ENCODE measurements at regions not wholly inside any gene's neighbourhood (a gene's known extent, or its start where the extent isn't known, plus 50 kb on each side); places are given as distances from the start of the nearest gene placed in this dataset.

GRCh38 chr2:219759801-219760200 lies 132.4 kb downstream of the SLC4A3 start:
- Histone ChIP-seq H3K4me1 (replicated peaks in 1 of 2; ENCODE audit: control insufficient read depth in 2 of 2, insufficient read depth in 2 of 2, low read length in 2 of 2) (no peaks in the 10 kb centered on the region), H3K9ac (ENCODE audit: insufficient read depth in 1 of 2, low read depth in 2 of 2, low read length in 2 of 2) (no peak overlapping the region), H4K20me1 (replicated peaks; ENCODE audit: control insufficient read depth, insufficient read depth, low read length) (no peaks in the 10 kb centered on the region), H3K27ac (ENCODE audit: extremely low read depth, low read depth, low read length) (no peak overlapping the region), H3K4me2 (ENCODE audit: insufficient read depth, low read length) (no peak overlapping the region), H3K27me3 (ENCODE audit: control insufficient read depth in 2 of 2, insufficient read depth in 2 of 2, low read length in 2 of 2) (no peaks in the 10 kb centered on the region), H3K4me3 (no peak overlapping the region), H3K36me3 (ENCODE audit: control insufficient read depth, insufficient read depth, low read length) (no peaks in the 10 kb centered on the region), H3K9me3 (replicated peaks; ENCODE audit: control insufficient read depth, insufficient read depth, low read depth, low read length) (no peaks in the 10 kb centered on the region), H2AFZ (ENCODE audit: low read depth, low read length) (no peak overlapping the region), H3K9me1 (ENCODE audit: control insufficient read depth, insufficient read depth, low read length) (no peaks in the 10 kb centered on the region), H3K79me2 (ENCODE audit: control insufficient read depth, insufficient read depth, low read length) (no peaks in the 10 kb centered on the region)
- ChIA-PET POLR2A (no interaction called here), CTCF (ENCODE audit: low intra/inter-chr PET ratio) (no interaction called here)
- no peak for ATAC-seq
- in situ Hi-C loops (cut with MboI), result no loop called here
- no TSS peak for BruUV-seq (replicated peaks)
- DNase-seq (ENCODE audit: extremely low read depth in 1 of 4, low spot score in 3 of 4), result no peak
- WGBS (ENCODE audit: insufficient coverage, low coverage, missing lambda C conversion rate), result 4% methylated on average over 3 of the region's 3 CpGs
- intact Hi-C loops (cut with micrococcal nuclease), result no loop called here
- TF ChIP-seq, protein P1, sequence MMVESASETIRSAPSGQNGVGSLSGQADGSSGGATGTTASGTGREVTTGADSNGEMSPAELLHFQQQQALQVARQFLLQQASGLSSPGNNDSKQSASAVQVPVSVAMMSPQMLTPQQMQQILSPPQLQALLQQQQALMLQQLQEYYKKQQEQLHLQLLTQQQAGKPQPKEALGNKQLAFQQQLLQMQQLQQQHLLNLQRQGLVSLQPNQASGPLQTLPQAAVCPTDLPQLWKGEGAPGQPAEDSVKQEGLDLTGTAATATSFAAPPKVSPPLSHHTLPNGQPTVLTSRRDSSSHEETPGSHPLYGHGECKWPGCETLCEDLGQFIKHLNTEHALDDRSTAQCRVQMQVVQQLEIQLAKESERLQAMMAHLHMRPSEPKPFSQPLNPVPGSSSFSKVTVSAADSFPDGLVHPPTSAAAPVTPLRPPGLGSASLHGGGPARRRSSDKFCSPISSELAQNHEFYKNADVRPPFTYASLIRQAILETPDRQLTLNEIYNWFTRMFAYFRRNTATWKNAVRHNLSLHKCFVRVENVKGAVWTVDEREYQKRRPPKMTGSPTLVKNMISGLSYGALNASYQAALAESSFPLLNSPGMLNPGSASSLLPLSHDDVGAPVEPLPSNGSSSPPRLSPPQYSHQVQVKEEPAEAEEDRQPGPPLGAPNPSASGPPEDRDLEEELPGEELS (CRISPR knock-in tag; IDR thresholded peaks at IDR 0.05; ENCODE audit: borderline replicate concordance), result no peak
- TF ChIP-seq BRCA1 (IDR thresholded peaks at IDR 0.05) (no peak), BRCA1 (CRISPR knock-in tag; IDR thresholded peaks at IDR 0.05) (no peak)
- FAIRE-seq, result no peak

DNA sequence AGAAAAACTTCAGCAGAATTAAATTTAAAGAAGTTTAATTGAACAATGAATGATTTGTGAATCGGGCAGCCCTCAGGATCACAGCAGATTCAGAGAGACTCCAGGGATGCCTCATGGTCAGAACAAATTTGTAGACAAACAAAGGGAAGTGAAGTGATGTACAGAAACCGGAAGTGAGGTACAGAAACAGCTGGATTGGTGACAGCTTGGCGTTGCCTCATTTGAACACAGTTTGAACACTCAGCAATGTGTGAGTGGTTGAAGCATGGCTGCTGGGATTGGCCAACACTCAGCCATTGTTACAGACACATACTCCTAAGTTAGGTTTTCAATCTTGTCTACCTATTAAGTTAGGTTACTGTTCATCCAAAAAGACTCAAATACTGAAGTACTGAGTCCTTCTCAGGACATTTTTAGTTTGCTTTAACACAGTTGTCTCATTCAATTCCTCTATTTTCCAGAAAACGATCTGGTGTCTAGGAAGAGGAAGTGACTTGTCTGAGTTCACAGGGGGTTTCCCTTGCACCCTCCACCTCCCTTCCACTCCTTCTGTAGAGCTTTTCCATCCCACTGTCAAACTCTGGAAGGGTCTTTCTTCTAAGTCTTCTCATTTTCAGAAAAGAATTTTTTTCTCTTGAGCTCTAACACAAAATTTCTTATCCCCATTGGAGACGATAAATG lies 137.9 kb downstream of the SLC4A3 start:
- Histone ChIP-seq H3K36me3 (ENCODE audit: control insufficient read depth, insufficient read depth, low read length) (no peaks in the 10 kb centered on the region), H3K4me3 (no peak overlapping the region), H3K9me3 (replicated peaks; ENCODE audit: control insufficient read depth, insufficient read depth, low read depth, low read length) (no peaks in the 10 kb centered on the region), H3K27me3 (ENCODE audit: control insufficient read depth in 2 of 2, insufficient read depth in 2 of 2, low read length in 2 of 2) (no peaks in the 10 kb centered on the region; a peak in 1 of 5 replicates), H4K20me1 (replicated peaks; ENCODE audit: control insufficient read depth, insufficient read depth, low read length) (no peaks in the 10 kb centered on the region), H3K4me1 (replicated peaks in 1 of 2; ENCODE audit: control insufficient read depth in 2 of 2, insufficient read depth in 2 of 2, low read length in 2 of 2) (no peaks in the 10 kb centered on the region), H3K79me2 (ENCODE audit: control insufficient read depth, insufficient read depth, low read length) (no peaks in the 10 kb centered on the region), H2AFZ (ENCODE audit: low read depth, low read length) (no peak overlapping the region), H3K27ac (ENCODE audit: extremely low read depth, low read depth, low read length) (no peak overlapping the region), H3K9ac (ENCODE audit: insufficient read depth in 1 of 2, low read depth in 2 of 2, low read length in 2 of 2) (no peak overlapping the region), H3K9me1 (ENCODE audit: control insufficient read depth, insufficient read depth, low read length) (no peaks in the 10 kb centered on the region), H3K4me2 (ENCODE audit: insufficient read depth, low read length) (no peak overlapping the region)
- intact Hi-C loops (cut with micrococcal nuclease) (no loop called here), in situ Hi-C loops (cut with MboI) (no loop called here)
- ChIA-PET POLR2A (no interaction called here), CTCF (ENCODE audit: low intra/inter-chr PET ratio) (no interaction called here)
- no peak for ATAC-seq
- BruUV-seq (replicated peaks), result no TSS peak
- WGBS (ENCODE audit: insufficient coverage, low coverage, missing lambda C conversion rate), result 0% methylated on average over 5 of the region's 5 CpGs
- no peak for FAIRE-seq
- TF ChIP-seq MYC (IDR thresholded peaks at IDR 0.05; ENCODE audit: low read depth, low read length), result no peak
- no peak for TF ChIP-seq MYC (CRISPR knock-in tag; IDR thresholded peaks at IDR 0.05; ENCODE audit: borderline replicate concordance, low read depth)
- peak; percentile 29; the same call in 1 of the 2 replicates for TF ChIP-seq SPI1 (IDR thresholded peaks at IDR 0.05; ENCODE audit: borderline replicate concordance, low read depth, low read length)
- no peak for DNase-seq (ENCODE audit: extremely low read depth in 1 of 4, low spot score in 3 of 4)

All from K562 (cell line).